Body of pancreas (tissue), 4 donors: ENCODE measurements at regions not wholly inside any gene's neighbourhood (a gene's known extent, or its start where the extent isn't known, plus 50 kb on each side); places are given as distances from the start of the nearest gene placed in this dataset.

Experiments used
- POLR2A ChIP-seq, 3 donors: fragments of 450-650 bp; IDR thresholded peaks; one replicate each; pipeline ENCODE4 v1.6.1; 2016; ENCODE audit warnings: antibody characterized with exemption in 3 of 3, mild to moderate bottlenecking in 2 of 3
- TF ChIP-seq, protein P1 (sequence below), 7 experiments: fragments of 450-650 bp in 4 of 7; fragments of 200-600 bp in 3 of 7; sonication (generic) in 3 of 7; IDR thresholded peaks; one replicate each; pipeline ENCODE4 v1.5.1; 2016 to 2019; ENCODE audit warnings: antibody characterized with exemption in 7 of 7

DNA sequence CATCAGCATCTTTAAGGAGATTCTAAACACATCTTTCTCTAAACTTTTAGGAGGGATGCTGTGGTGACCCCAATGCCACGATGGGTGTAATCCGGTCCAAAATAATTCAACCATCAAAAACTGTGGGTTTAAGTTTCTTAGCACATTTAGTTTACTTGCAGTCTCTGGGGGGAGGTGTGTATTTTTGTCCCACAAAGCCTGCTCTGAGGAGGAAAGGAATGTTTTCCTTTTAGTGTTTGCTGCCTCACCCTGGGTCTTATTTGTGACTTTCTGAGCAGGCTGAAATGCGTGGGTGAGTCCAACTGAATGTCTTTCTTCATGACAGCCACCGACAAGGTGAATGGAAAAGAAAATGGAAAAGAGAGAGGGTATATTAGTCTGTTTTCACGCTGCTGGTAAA, 1324.7 kb downstream of the AACS start:
- TF ChIP-seq, protein P1, sequence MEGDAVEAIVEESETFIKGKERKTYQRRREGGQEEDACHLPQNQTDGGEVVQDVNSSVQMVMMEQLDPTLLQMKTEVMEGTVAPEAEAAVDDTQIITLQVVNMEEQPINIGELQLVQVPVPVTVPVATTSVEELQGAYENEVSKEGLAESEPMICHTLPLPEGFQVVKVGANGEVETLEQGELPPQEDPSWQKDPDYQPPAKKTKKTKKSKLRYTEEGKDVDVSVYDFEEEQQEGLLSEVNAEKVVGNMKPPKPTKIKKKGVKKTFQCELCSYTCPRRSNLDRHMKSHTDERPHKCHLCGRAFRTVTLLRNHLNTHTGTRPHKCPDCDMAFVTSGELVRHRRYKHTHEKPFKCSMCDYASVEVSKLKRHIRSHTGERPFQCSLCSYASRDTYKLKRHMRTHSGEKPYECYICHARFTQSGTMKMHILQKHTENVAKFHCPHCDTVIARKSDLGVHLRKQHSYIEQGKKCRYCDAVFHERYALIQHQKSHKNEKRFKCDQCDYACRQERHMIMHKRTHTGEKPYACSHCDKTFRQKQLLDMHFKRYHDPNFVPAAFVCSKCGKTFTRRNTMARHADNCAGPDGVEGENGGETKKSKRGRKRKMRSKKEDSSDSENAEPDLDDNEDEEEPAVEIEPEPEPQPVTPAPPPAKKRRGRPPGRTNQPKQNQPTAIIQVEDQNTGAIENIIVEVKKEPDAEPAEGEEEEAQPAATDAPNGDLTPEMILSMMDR (IDR thresholded peaks at IDR 0.05), result no peak
- TF ChIP-seq POLR2A (IDR thresholded peaks at IDR 0.05), result no peak
